ENCODE measurements at regions not wholly inside any gene's neighbourhood (a gene's known extent, or its start where the extent isn't known, plus 50 kb on each side); places are given as distances from the start of the nearest gene placed in this dataset.
"Not testable (repeated sequence)": the region's sequence is repeated elsewhere in the genome, so short reads cannot be mapped to it uniquely, and the experiment has no call there.

DNA sequence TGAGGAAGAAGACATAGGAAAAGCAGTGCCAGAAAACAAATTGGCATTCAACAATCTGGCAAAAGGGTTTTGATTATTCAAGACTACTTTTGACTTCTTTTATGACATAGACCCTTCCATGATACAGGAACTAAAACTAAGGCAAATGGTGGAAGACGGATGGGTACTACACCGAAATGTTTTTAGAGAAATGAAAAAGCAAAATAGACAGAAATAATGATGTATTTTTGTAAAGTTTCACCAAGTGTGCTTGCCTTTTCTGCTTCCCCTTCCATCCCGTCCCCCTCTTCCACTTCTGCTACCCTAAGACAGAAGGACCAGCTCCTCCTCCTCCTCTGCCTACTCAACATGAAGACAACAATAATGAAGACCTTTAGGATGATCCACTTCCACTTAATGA is 53.4 kb upstream of the PARP8 start:
- TF ChIP-seq, protein P1, sequence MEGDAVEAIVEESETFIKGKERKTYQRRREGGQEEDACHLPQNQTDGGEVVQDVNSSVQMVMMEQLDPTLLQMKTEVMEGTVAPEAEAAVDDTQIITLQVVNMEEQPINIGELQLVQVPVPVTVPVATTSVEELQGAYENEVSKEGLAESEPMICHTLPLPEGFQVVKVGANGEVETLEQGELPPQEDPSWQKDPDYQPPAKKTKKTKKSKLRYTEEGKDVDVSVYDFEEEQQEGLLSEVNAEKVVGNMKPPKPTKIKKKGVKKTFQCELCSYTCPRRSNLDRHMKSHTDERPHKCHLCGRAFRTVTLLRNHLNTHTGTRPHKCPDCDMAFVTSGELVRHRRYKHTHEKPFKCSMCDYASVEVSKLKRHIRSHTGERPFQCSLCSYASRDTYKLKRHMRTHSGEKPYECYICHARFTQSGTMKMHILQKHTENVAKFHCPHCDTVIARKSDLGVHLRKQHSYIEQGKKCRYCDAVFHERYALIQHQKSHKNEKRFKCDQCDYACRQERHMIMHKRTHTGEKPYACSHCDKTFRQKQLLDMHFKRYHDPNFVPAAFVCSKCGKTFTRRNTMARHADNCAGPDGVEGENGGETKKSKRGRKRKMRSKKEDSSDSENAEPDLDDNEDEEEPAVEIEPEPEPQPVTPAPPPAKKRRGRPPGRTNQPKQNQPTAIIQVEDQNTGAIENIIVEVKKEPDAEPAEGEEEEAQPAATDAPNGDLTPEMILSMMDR (IDR thresholded peaks at IDR 0.05), result not testable (repeated sequence)
- not testable (repeated sequence) for TF ChIP-seq EZH2phosphoT487 (IDR thresholded peaks at IDR 0.05)
